ENCODE measurements at regions not wholly inside any gene's neighbourhood (a gene's known extent, or its start where the extent isn't known, plus 50 kb on each side); places are given as distances from the start of the nearest gene placed in this dataset.
"Not testable (repeated sequence)": the region's sequence is repeated elsewhere in the genome, so short reads cannot be mapped to it uniquely, and the experiment has no call there.

GRCh38 chr1:90864681-90865080 is 147.6 kb upstream of the BARHL2 start:
- WGBS (ENCODE audit: insufficient coverage, low lambda C conversion rate), result no CpG with 5 or more reads among the region's 3 CpGs
- Histone ChIP-seq H3K27me3 (ENCODE audit: control insufficient read depth, insufficient read depth, low read length) (no peaks in the 10 kb centered on the region), H3K36me3 (ENCODE audit: control insufficient read depth, insufficient read depth, low read length) (no peaks in the 10 kb centered on the region), H3K4me3 (ENCODE audit: low read length) (no peak overlapping the region), H3K27ac (ENCODE audit: low read length) (no peak overlapping the region), H3K4me1 (ENCODE audit: control insufficient read depth, insufficient read depth, low read length) (no peaks in the 10 kb centered on the region), H3K9me3 (ENCODE audit: control insufficient read depth, low read depth, low read length) (no peaks in the 10 kb centered on the region)
- DNase-seq, result no peak

- no peak overlapping the region for H3K4me3 ChIP-seq (ENCODE audit: low read length)
- no CpG with 5 or more reads among the region's 3 CpGs for WGBS (ENCODE audit: insufficient coverage, low lambda C conversion rate)
- H3K36me3 ChIP-seq (ENCODE audit: control insufficient read depth, insufficient read depth, low read length), result no peaks in the 10 kb centered on the region
- no peak for DNase-seq
- H3K27ac ChIP-seq (ENCODE audit: low read length), result no peak overlapping the region
- H3K4me1 ChIP-seq (ENCODE audit: control insufficient read depth, insufficient read depth, low read length), result no peaks in the 10 kb centered on the region
- H3K27me3 ChIP-seq (ENCODE audit: control insufficient read depth, insufficient read depth, low read length), result no peaks in the 10 kb centered on the region
- no peaks in the 10 kb centered on the region for H3K9me3 ChIP-seq (ENCODE audit: control insufficient read depth, low read depth, low read length)
These were observed 145.7 kb upstream of the BARHL2 start for GRCh38 chr1:90862782-90863181.

- not testable (repeated sequence) for H3K27ac ChIP-seq (ENCODE audit: low read length); DNase-seq
These were observed 144.3 kb upstream of the BARHL2 start for GRCh38 chr1:90861421-90861820.

GRCh38 chr1:90856463-90857007 is 139.4 kb upstream of the BARHL2 start:
- Histone ChIP-seq H3K36me3 (ENCODE audit: control insufficient read depth, insufficient read depth, low read length) (no peaks in the 10 kb centered on the region), H3K9me3 (ENCODE audit: control insufficient read depth, low read depth, low read length) (no peaks in the 10 kb centered on the region), H3K27ac (ENCODE audit: low read length) (no peak overlapping the region), H3K4me1 (ENCODE audit: control insufficient read depth, insufficient read depth, low read length) (peaks cover 3% of the 10 kb centered on the region), H3K4me3 (ENCODE audit: low read length) (no peak overlapping the region), H3K27me3 (ENCODE audit: control insufficient read depth, insufficient read depth, low read length) (peaks cover 14% of the 10 kb centered on the region)
- DNase-seq, result no peak
- WGBS (ENCODE audit: insufficient coverage, low lambda C conversion rate), result 76% methylated on average over 3 of the region's 7 CpGs

More at GRCh38 chr1:90861421-90861820, 144.3 kb upstream of the BARHL2 start:
- H3K9me3 ChIP-seq (ENCODE audit: control insufficient read depth, low read depth, low read length); H3K4me3 ChIP-seq (ENCODE audit: low read length); H3K4me1 ChIP-seq (ENCODE audit: control insufficient read depth, insufficient read depth, low read length); H3K27me3 ChIP-seq (ENCODE audit: control insufficient read depth, insufficient read depth, low read length); H3K36me3 ChIP-seq (ENCODE audit: control insufficient read depth, insufficient read depth, low read length): not testable (repeated sequence)
- WGBS (ENCODE audit: insufficient coverage, low lambda C conversion rate), result no CpG with 5 or more reads among the region's 3 CpGs

GRCh38 chr1:90854397-90854924 is 137.4 kb upstream of the BARHL2 start:
- peaks cover 5% of the 10 kb centered on the region for H3K4me1 ChIP-seq (ENCODE audit: control insufficient read depth, insufficient read depth, low read length)
- WGBS (ENCODE audit: insufficient coverage, low lambda C conversion rate), result no CpG with 5 or more reads among the region's 4 CpGs
- H3K27ac ChIP-seq (ENCODE audit: low read length), result no peak overlapping the region
- peaks cover 4% of the 10 kb centered on the region for H3K9me3 ChIP-seq (ENCODE audit: control insufficient read depth, low read depth, low read length)
- no peak for DNase-seq
- peaks cover 26% of the 10 kb centered on the region for H3K27me3 ChIP-seq (ENCODE audit: control insufficient read depth, insufficient read depth, low read length)
- no peak overlapping the region for H3K4me3 ChIP-seq (ENCODE audit: low read length)
- no peaks in the 10 kb centered on the region for H3K36me3 ChIP-seq (ENCODE audit: control insufficient read depth, insufficient read depth, low read length)

- Histone ChIP-seq H3K27me3 (ENCODE audit: control insufficient read depth, insufficient read depth, low read length) (peaks cover 30% of the 10 kb centered on the region), H3K4me1 (ENCODE audit: control insufficient read depth, insufficient read depth, low read length) (peaks cover 5% of the 10 kb centered on the region), H3K9me3 (ENCODE audit: control insufficient read depth, low read depth, low read length) (peaks cover 4% of the 10 kb centered on the region), H3K36me3 (ENCODE audit: control insufficient read depth, insufficient read depth, low read length) (no peaks in the 10 kb centered on the region), H3K27ac (ENCODE audit: low read length) (no peak overlapping the region), H3K4me3 (ENCODE audit: low read length) (peak overlapping the region; percentile 30)
- no peak for DNase-seq
- WGBS (ENCODE audit: insufficient coverage, low lambda C conversion rate), result no CpG with 5 or more reads among the region's 21 CpGs
These were observed 134.6 kb upstream of the BARHL2 start for GRCh38 chr1:90851711-90852050.

GRCh38 chr1:90850898-90851710 is 134.0 kb upstream of the BARHL2 start:
- no CpG with 5 or more reads among the region's 79 CpGs for WGBS (ENCODE audit: insufficient coverage, low lambda C conversion rate)
- peak; percentile 58 to 76 for DNase-seq
- Histone ChIP-seq H3K27me3 (ENCODE audit: control insufficient read depth, insufficient read depth, low read length) (peaks cover 32% of the 10 kb centered on the region), H3K36me3 (ENCODE audit: control insufficient read depth, insufficient read depth, low read length) (no peaks in the 10 kb centered on the region), H3K9me3 (ENCODE audit: control insufficient read depth, low read depth, low read length) (peaks cover 4% of the 10 kb centered on the region), H3K27ac (ENCODE audit: low read length) (no peak overlapping the region), H3K4me3 (ENCODE audit: low read length) (peak overlapping the region; percentile 73), H3K4me1 (ENCODE audit: control insufficient read depth, insufficient read depth, low read length) (peaks cover 5% of the 10 kb centered on the region)

GRCh38 chr1:90850181-90850897 is 133.2 kb upstream of the BARHL2 start:
- H3K4me3 ChIP-seq (ENCODE audit: low read length), result peak overlapping the region; percentile 73
- no peaks in the 10 kb centered on the region for H3K36me3 ChIP-seq (ENCODE audit: control insufficient read depth, insufficient read depth, low read length)
- H3K4me1 ChIP-seq (ENCODE audit: control insufficient read depth, insufficient read depth, low read length), result peaks cover 5% of the 10 kb centered on the region
- H3K9me3 ChIP-seq (ENCODE audit: control insufficient read depth, low read depth, low read length), result peaks cover 4% of the 10 kb centered on the region
- DNase-seq, result peak in 1 of 2 donors; percentile 53
- 57% methylated on average over 3 of the region's 19 CpGs for WGBS (ENCODE audit: insufficient coverage, low lambda C conversion rate)
- peaks cover 32% of the 10 kb centered on the region for H3K27me3 ChIP-seq (ENCODE audit: control insufficient read depth, insufficient read depth, low read length)
- H3K27ac ChIP-seq (ENCODE audit: low read length), result no peak overlapping the region

- Histone ChIP-seq H3K27me3 (ENCODE audit: control insufficient read depth, insufficient read depth, low read length) (peaks cover 70% of the 10 kb centered on the region), H3K36me3 (ENCODE audit: control insufficient read depth, insufficient read depth, low read length) (no peaks in the 10 kb centered on the region), H3K4me3 (ENCODE audit: low read length) (no peak overlapping the region), H3K4me1 (ENCODE audit: control insufficient read depth, insufficient read depth, low read length) (no peaks in the 10 kb centered on the region), H3K27ac (ENCODE audit: low read length) (no peak overlapping the region), H3K9me3 (ENCODE audit: control insufficient read depth, low read depth, low read length) (no peaks in the 10 kb centered on the region)
- no peak for DNase-seq
- WGBS (ENCODE audit: insufficient coverage, low lambda C conversion rate), result no CpG with 5 or more reads among the region's 21 CpGs
These were observed 124.4 kb upstream of the BARHL2 start for GRCh38 chr1:90841473-90841872.

GRCh38 chr1:90840352-90840751 is 123.2 kb upstream of the BARHL2 start:
- Histone ChIP-seq H3K36me3 (ENCODE audit: control insufficient read depth, insufficient read depth, low read length) (no peaks in the 10 kb centered on the region), H3K9me3 (ENCODE audit: control insufficient read depth, low read depth, low read length) (peaks cover 9% of the 10 kb centered on the region), H3K4me1 (ENCODE audit: control insufficient read depth, insufficient read depth, low read length) (peaks cover 8% of the 10 kb centered on the region), H3K27ac (ENCODE audit: low read length) (no peak overlapping the region), H3K4me3 (ENCODE audit: low read length) (no peak overlapping the region), H3K27me3 (ENCODE audit: control insufficient read depth, insufficient read depth, low read length) (peaks cover 80% of the 10 kb centered on the region)
- WGBS (ENCODE audit: insufficient coverage, low lambda C conversion rate), result no CpG with 5 or more reads among the region's 7 CpGs
- no peak for DNase-seq

All from large intestine (tissue), 3 donors.